GM13976 (cell line): ENCODE measurements at regions not wholly inside any gene's neighbourhood (a gene's known extent, or its start where the extent isn't known, plus 50 kb on each side); places are given as distances from the start of the nearest gene placed in this dataset.

Experiments
- DNase-seq: peaks from one replicate; pipeline ENCODE4 v3.0.0; 2012; ENCODE audit warnings: low spot score
- CTCF ChIP-seq: IDR thresholded peaks from 2 replicates; pipeline ENCODE4 v1.5.1; 2012; ENCODE audit warnings: borderline replicate concordance, mild to moderate bottlenecking; ENCODE audit not compliant: insufficient read depth; ENCODE audit errors: extremely low read depth, missing control alignments, control extremely low read depth
- in situ Hi-C: fragments of 300-500 bp; cut with MboI; formaldehyde crosslinking; loops from one replicate; pipeline ENCODE4 v1.12.0; 2022; ENCODE audit warnings: low sequenced_read_pairs, mixed read lengths, inconsistent platforms; ENCODE audit not compliant: unreplicated experiment

DNA sequence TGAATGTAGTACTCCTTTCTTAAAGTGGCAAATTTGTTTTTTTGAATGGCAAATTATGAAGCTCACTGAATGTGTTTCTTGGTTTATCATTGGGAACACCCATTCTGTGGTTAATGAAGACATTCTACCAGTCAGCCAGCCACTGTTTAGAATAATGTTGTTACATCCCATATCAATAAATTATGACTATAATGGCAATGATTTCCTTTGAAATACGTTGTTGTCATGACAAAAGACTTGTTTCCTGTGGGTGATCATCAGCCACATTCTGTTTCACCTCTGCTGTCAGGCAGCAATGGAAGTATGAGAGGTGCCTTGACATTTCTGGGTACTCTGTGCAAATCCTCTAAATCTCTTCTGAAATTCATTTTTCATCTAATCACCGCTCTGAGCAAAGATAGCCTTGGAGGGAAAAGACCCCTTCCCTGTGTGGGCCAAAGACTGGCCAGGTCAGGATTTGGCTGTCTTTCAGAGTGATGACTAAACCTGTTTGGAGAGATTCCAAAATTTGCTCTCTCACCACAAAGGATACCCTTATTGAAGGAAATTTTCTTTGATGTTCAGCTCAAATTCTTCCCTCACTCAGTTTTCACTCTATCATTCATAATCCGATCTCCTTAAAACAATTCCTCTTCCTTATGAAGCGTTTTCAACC lies 869.2 kb downstream of the BCL11A start:
- no peak for DNase-seq
- in situ Hi-C loops: no loop called here
- TF ChIP-seq CTCF: no peak

DNA sequence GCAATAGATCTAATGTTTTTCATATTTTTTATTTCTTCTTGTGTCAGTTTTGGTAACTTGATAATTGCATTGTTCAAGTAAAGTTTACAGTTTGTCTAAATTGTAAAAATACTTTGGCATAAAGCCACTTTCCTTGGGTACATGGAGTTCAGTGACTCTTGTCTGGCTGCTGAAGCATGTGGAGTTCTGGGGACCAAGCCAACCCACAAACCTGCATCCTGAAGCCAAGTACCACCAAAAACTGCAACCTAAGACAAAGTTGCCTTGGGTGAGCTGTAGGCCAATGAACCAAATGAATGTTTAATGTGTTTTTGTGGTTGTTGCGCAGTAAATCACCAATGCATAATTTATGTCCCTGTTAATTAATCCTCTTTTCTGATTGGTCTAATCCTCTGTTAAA lies 872.6 kb downstream of the BCL11A start:
- in situ Hi-C loops: no loop called here
- no peak for TF ChIP-seq CTCF
- no peak for DNase-seq

DNA sequence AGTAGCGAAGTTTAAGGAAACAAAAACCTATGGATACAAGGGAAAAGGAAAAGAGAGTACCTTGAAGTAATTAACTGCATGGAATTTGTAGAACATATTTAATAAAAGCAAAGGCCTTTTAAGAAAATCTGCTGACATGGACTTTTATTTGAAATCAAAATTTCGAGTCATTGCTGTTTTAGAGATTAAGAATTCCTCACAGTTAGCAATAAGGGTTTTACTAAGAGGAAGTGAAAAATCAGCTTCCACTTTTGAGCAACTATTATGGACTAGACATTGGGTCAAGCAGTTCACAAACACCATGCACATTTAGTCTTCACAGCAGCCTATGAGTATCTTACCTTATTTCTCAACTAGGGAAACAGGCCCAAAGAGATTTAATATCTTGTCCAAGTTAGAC lies 876.3 kb downstream of the BCL11A start:
- no peak for TF ChIP-seq CTCF
- in situ Hi-C loops: no loop called here
- no peak for DNase-seq

DNA sequence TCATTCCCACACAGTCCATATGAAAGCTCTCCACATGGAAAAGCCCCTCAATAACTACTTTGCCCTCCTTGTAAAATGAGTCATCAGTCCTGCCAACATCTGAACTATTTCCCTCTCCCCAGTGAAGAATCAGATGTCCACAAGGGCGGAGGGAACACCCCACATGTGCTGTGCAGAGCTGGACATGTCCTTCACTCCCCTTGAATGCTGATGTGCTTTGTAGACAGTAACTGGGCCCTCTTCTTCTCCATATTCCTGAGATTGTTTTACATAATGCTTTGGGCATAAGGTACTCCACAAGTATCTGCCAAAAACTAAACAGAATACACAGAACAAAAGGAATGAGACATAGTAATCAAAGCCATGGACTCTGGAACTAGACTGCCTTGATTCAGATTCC lies 879.4 kb downstream of the BCL11A start:
- no peak for TF ChIP-seq CTCF
- in situ Hi-C loops: no loop called here
- DNase-seq: no peak

DNA sequence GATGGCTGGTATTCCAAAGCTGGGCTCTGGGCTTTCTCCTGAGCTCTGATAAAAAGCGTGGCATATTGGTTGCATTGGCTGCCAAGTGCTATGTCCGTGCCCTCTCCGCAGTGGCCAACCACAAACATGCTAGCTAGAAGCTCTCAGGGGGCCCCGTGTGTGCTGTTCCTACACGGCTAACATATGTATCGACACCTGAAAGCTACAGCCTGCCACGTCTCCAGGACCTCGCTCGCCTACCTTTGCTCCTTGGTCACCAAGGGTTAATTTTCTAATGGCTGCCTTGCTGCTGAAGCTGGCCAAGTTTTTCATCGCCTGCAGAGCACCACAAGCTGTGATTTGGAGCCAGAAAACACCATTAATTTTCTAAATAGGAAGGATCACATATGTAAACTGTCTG lies 888.4 kb downstream of the BCL11A start:
- DNase-seq: no peak
- TF ChIP-seq CTCF: no peak
- in situ Hi-C loops: no loop called here

- in situ Hi-C loops: no loop called here
- DNase-seq: no peak
- no peak for TF ChIP-seq CTCF
Measured at GRCh38 chr2:59662127-59662861, 891.2 kb downstream of the BCL11A start.
